Stimulated activated effector memory CD8-positive, alpha-beta T cell treated with anti-CD3 and anti-CD28 coated beads, Interleukin-12 subunit alpha, Interleukin-12 subunit beta, amount 100 ng/mL, for 72 hours (primary cell): ENCODE measurements at regions not wholly inside any gene's neighbourhood (a gene's known extent, or its start where the extent isn't known, plus 50 kb on each side); places are given as distances from the start of the nearest gene placed in this dataset.

Source experiments
- ATAC-seq: fragments of 150-1000 bp; cut with Tn5 transposase; 2 replicates; pipeline ENCODE4 v1.10.0; 2021
- DNase-seq, 2 donors: peaks; one replicate each; pipeline ENCODE4 v3.0.0; 2021 to 2022; ENCODE audit warnings: low spot score in 2 of 2
- H3K27ac Mint-ChIP-seq: one replicate; pipeline ENCODE4 v1.8.0; 2022; ENCODE audit warnings: mild to moderate bottlenecking, mixed read lengths
- H3K36me3 Mint-ChIP-seq: one replicate; pipeline ENCODE4 v1.8.0; 2022; ENCODE audit warnings: mild to moderate bottlenecking, mixed read lengths
- H3K4me1 Mint-ChIP-seq: one replicate; pipeline ENCODE4 v1.8.0; 2022; ENCODE audit warnings: mixed read lengths
- H3K4me3 Mint-ChIP-seq: one replicate; pipeline ENCODE4 v1.8.0; 2022; ENCODE audit warnings: mild to moderate bottlenecking, mixed read lengths
- H3K9me3 Mint-ChIP-seq: one replicate; pipeline ENCODE4 v1.8.0; 2022; ENCODE audit warnings: mixed read lengths

DNA sequence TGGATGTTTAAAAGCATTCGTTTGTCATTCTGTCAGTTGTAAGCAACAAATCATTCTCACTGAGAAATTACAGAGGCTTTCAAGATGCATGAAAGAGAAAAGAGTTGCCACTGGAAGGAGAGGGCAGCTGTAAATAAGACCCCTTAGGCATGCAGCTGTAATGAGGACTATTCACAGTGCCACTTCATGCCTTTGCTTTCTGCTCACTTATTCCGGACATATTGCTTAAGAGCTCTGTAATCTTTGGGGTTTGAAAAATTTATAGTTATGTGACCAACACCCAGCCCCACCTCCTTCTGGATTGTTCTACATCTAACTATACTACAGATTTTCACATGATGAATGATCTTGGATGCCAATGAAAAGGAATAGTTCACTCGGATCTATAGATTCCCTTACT lies 194.8 kb upstream of the DCN start:
- H3K4me3 Mint-ChIP-seq: no peak overlapping the region
- no peak overlapping the region for H3K27ac Mint-ChIP-seq
- no peaks in the 10 kb centered on the region for H3K9me3 Mint-ChIP-seq
- no peak for ATAC-seq
- no peak for DNase-seq
- no peaks in the 10 kb centered on the region for H3K36me3 Mint-ChIP-seq
- H3K4me1 Mint-ChIP-seq: peaks cover 5% of the 10 kb centered on the region

DNA sequence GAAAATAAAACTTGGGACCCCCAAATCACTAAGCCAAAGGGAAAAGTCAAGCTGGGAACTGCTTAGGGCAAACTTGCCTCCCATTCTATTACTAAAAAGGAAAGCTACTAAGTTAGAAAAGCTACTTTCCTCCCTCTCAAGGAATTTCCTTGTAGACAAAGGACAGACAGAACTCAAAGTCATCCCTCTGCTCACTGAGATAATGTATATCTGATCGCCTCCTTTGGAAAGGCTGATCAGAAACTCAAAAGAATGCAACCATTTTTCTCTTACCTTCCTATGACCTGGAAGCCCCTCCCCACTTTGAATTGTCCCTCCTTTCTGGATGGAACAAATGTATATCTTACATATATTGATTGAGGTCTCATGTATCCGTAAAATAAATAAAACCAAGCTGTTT lies 190.5 kb upstream of the DCN start:
- Mint-ChIP-seq H3K4me1 (no peaks in the 10 kb centered on the region), H3K9me3 (no peaks in the 10 kb centered on the region), H3K27ac (no peak overlapping the region), H3K36me3 (no peaks in the 10 kb centered on the region), H3K4me3 (no peak overlapping the region)
- DNase-seq: no peak
- no peak for ATAC-seq

DNA sequence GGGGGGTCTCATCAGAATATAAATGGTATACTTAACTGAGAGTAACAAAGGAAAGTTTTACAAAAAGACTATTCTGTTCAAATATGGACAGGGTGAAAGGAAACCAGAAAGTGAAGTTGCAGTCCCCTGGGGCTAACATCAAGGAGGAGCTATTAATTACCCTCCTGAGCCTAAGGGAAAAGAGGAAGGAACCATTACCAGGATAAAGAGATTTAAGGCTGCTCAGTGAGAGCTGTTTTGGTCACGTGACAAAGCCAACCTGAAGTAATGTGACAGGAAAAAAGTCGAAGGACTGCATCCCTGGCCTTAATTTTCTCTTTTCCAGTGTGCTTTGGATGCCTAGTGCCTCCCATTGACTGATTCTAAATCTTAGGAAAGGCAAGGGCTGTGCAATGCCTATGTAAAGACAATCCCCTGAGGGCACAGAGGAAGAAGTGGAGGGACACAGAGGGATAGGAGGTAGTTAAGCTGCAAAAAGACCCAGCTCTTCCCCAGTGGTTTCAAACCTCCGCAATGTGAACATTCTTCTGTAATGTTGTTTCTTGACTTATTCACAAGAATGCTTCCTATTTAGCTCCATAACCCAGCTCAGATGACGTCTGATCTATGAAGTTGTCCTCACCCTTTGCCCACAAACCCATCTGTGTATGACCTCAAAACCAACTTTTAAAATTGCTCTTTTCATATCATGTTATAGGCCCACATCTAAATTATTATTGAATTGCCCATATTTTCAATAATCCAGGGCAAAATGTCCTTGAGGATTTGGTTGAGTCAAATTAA lies 187.7 kb upstream of the DCN start:
- ATAC-seq (no peak), DNase-seq (no peak)
- Mint-ChIP-seq H3K27ac (no peak overlapping the region), H3K9me3 (no peaks in the 10 kb centered on the region), H3K4me1 (no peaks in the 10 kb centered on the region), H3K4me3 (no peak overlapping the region), H3K36me3 (no peaks in the 10 kb centered on the region)

DNA sequence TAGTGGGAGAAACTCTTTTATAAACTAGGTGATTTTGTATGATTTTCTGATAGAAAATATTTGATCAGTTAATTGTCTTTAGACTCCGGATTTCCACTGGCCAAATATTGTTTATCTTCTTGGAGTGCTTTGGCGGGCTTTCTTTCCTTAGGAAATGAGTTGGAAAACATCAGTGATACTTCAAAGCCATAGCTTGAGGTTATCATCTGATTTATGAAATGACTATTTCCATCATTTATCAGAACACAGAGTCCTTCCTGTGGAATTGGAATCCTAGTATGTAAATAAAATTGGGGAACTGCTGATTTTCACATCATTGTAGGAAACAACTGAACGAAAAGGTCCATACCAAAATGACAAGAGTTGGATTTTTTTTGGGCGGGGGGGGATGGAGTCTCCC lies 186.0 kb upstream of the DCN start:
- no peak for ATAC-seq
- H3K27ac Mint-ChIP-seq: no peak overlapping the region
- H3K36me3 Mint-ChIP-seq: no peaks in the 10 kb centered on the region
- H3K4me3 Mint-ChIP-seq: no peak overlapping the region
- H3K4me1 Mint-ChIP-seq: no peaks in the 10 kb centered on the region
- no peaks in the 10 kb centered on the region for H3K9me3 Mint-ChIP-seq
- DNase-seq: no peak

DNA sequence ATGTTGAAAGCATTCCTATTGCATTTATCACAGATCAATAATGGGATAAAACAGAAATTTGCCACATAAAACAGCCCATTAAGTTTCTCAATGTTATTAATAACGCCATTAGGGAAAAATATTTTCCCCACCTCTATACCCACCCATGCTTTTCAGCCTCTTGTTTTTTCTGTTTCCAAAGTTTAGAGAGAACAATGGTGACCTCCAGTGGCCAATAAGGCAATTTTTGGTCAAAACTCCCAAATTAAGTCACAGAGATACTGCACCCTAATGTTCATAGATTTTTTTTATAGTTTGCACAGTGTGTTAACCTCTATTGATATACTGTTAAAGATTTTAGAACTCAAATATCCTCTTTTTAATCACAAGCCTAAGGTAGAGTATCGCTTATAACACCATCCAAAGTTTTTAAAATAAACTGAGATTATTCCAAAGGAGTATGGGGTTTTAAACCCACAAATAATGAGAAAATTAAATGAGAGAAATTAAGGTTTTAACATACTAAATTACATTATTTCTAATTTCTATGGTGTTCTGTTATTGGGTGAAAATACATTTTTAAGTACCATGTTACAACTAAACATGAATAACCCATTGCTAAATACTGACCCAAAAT lies 184.7 kb upstream of the DCN start:
- Mint-ChIP-seq H3K4me1 (no peaks in the 10 kb centered on the region), H3K36me3 (no peaks in the 10 kb centered on the region), H3K27ac (peak overlapping the region; percentile 5), H3K4me3 (no peak overlapping the region), H3K9me3 (no peaks in the 10 kb centered on the region)
- ATAC-seq (no peak), DNase-seq (no peak)

DNA sequence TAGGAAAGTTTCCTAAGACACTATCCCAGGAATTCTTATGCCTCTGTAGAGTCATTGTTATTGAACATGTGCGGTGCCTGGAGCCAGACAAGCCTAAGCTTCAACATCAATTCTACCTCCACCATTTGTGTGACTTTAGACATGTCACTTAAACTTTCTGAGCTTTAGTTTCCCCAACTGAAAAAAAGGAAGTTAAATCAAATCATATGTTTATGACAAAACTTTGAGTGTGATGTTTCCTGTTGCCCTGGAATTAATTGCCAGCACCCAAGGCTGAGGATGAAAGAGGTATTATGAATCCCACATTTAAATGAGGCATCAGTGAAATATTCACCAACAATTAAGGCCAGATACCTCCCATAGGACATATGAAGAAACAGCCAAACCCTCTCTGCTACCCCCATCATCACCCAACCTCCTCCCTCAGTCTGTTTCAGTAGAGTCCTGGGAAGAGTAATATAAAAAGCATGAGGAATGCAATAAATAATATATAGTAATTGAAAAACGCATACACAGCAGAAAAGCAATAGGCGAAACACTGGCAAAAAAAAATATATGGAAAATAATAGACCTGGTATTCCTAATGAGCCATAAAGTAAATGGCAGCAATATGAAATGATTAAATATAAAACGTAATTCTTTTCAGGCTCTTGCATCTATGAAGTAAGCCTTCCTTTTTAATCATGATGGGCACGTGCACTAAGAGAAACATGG lies 182.0 kb upstream of the DCN start:
- H3K4me3 Mint-ChIP-seq: no peak overlapping the region
- no peaks in the 10 kb centered on the region for H3K4me1 Mint-ChIP-seq

DNA sequence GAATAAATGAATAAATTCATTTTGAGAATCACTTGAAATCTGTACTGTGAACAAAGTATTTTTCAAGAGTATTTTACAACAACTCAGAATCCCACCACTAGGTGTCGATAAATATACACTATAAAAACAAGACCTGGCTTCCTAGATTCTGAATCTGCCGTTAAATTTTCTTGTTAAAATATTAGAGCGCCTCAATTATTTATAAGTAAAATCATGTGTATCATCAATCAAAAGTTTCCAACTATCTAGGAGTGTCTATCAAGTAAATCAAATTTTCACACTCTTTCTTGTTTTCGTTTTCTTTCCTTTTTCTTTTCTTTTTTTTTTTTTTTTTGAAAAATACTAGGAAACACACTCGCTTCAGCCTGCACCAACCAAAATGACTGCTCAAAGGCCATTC lies 179.2 kb upstream of the DCN start:
- no peak overlapping the region for H3K4me3 Mint-ChIP-seq
- H3K27ac Mint-ChIP-seq: no peak overlapping the region
- H3K9me3 Mint-ChIP-seq: no peaks in the 10 kb centered on the region
- DNase-seq: no peak
- ATAC-seq: no peak
- no peaks in the 10 kb centered on the region for H3K36me3 Mint-ChIP-seq
- no peaks in the 10 kb centered on the region for H3K4me1 Mint-ChIP-seq

More for the DNA sequence above, 182.0 kb upstream of the DCN start:
- no peak for ATAC-seq
- Mint-ChIP-seq H3K36me3 (no peaks in the 10 kb centered on the region), H3K9me3 (no peaks in the 10 kb centered on the region), H3K27ac (no peak overlapping the region)
- no peak for DNase-seq

DNA sequence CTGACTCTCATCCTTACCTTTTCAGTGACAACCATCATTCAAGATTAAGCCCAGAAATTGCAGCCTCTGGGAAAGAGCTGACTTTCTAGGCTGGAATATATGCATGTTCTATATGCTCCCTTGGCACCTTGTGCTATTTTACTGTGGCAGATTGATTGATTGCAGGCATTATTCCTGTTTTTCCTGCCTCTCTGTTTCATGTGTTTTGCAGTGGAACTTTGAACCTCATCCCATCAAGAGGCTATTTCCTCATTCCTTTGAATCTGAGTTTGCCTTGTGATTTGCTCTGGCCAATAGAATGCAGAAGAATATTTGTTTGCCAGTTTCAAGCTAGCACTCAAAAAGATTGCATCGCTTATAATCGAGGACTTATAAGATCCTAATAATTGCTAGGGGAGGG lies 174.8 kb upstream of the DCN start:
- Mint-ChIP-seq H3K4me3 (no peak overlapping the region), H3K27ac (no peak overlapping the region), H3K36me3 (no peaks in the 10 kb centered on the region), H3K4me1 (no peaks in the 10 kb centered on the region), H3K9me3 (no peaks in the 10 kb centered on the region)
- no peak for DNase-seq
- ATAC-seq: no peak

DNA sequence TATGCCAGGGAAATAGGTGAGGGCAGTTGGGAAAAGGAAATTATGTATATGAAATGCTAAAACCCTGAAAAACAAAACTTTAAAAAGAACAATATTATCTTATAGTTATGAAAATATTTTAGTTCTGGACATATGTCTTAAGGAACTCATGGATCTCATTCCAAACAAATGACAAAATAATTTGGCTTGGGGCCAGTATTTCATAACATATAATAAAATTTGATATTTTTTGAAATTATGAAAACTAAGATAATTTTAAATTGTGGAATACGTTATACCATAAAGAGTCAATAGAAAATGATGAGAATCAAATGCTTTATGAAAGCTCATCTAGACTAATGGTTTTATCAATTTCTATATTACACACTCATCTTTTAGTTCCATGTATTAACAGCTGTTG lies 173.8 kb upstream of the DCN start:
- ATAC-seq (no peak), DNase-seq (no peak)
- Mint-ChIP-seq H3K4me3 (no peak overlapping the region), H3K4me1 (no peaks in the 10 kb centered on the region), H3K36me3 (no peaks in the 10 kb centered on the region), H3K9me3 (no peaks in the 10 kb centered on the region), H3K27ac (no peak overlapping the region)

DNA sequence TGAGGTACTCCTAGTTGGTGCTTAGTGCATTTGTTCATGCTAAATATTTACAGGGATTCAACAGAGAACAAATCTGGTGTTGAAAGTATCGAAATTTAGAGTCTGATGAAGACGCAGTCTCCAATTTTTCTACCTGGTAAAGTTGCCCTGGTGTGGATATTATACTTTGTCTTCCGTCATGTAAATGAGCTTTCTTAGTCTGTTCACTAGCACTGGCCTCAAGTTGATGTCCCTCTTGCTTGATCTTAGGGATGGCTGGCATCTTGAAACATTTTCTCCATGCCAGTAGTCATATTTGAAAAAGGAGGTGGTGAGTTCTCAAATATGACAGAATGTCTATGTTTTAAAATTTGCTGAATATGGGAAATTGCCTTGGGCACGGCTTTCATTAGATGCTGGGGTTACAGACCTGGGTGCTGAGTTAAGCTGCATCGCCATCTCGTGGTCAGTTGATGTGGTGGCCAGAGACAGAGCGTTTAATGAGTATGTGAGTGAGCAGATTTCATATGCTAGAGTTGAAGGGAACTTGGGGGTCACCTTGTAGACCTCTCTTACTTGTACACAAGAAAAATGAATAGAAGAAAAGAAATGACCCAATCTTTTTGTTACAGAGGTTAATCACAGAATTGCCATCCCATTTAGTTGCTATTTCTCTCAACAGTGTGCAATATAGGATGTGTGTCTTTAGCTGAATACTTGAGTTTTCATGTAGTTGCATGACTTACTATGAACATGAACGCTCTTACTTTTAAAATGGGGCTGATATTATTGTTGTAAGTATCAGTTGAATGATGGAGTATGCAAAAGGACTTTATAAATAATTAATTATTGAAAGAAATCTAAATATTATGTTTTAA lies 172.8 kb upstream of the DCN start:
- Mint-ChIP-seq H3K27ac (no peak overlapping the region), H3K9me3 (no peaks in the 10 kb centered on the region), H3K4me3 (no peak overlapping the region), H3K36me3 (no peaks in the 10 kb centered on the region), H3K4me1 (no peaks in the 10 kb centered on the region)
- peak; percentile 12 to 56 for DNase-seq
- ATAC-seq: peak; percentile 81

DNA sequence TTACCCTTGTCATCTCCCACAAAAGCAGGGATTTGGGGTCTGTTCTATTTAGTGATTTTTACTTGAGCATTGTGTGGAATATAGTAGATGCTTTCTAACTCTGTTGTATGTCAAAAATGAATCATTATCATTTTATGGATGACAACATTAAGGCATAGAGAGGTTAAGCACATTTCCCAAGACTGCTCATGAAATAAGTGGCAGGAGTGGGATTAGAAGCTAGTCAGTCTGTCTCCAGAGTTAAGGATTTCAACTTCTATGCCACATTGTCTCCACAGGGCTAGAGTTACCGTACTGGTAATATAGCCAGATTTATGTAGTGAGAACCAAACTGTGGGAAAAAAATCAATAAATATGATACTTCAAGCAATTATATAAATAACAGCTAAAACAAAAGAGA lies 170.6 kb upstream of the DCN start:
- Mint-ChIP-seq H3K36me3 (no peaks in the 10 kb centered on the region), H3K9me3 (no peaks in the 10 kb centered on the region), H3K4me3 (no peak overlapping the region), H3K27ac (no peak overlapping the region), H3K4me1 (no peaks in the 10 kb centered on the region)
- DNase-seq: no peak
- ATAC-seq: no peak

DNA sequence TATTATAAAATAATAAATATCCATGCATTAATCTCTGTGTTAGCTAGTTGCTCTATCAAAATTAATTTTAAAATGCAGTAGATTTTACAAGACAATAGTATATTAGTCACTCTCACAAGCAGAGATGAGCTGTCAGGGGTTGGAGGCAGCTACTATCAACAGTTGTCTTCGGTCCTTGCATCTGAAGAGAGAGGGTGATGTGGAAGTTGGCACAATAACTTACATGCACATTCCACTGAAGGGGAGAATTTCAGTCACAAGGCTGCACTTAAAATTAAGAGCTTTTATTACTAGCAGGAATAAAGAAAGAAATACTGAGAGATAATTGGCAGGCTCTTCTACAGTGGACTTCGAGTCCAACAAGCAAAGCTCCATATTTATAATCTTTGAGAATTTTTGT lies 166.9 kb upstream of the DCN start:
- H3K9me3 Mint-ChIP-seq: no peaks in the 10 kb centered on the region

DNA sequence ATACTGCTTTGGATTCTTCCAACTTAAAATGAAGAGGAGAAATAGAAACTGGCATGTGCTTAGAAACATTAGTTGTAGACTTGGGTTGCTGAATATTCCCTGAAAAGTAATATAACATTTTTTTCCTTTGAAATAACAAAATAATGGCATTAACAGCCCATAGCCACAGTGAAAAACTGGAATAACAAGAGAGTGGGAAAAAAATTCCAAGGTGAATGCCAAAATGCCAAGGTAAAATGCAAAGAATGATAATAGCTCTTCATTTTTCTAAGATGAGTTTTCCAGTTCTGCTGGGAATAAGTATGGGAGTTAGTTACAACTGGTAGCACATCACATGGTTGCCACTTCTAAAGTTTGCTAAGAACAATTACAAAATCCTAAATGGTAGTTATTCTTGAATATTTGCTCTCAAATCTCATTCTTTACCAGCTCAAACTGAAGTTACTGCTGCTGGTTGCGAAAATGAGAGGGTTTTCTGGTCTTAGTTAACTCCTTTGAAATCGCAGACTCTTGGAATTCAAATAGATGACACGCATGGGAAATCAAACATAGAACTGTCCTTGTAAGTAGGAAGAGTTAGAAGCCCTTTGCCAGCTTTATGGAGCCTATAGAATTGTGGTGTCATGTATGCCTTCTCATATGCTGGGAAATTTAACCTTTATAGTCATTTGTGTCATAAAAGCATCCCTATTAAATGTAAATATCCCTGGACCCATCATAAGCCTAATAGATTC lies 165.0 kb upstream of the DCN start:
- Mint-ChIP-seq H3K9me3 (no peaks in the 10 kb centered on the region), H3K4me1 (no peaks in the 10 kb centered on the region), H3K27ac (no peak overlapping the region), H3K4me3 (no peak overlapping the region), H3K36me3 (no peaks in the 10 kb centered on the region)
- no peak for DNase-seq
- no peak for ATAC-seq

More for the DNA sequence above, 166.9 kb upstream of the DCN start:
- DNase-seq: no peak
- H3K27ac Mint-ChIP-seq: no peak overlapping the region
- no peak overlapping the region for H3K4me3 Mint-ChIP-seq
- H3K36me3 Mint-ChIP-seq: no peaks in the 10 kb centered on the region
- ATAC-seq: no peak
- H3K4me1 Mint-ChIP-seq: no peaks in the 10 kb centered on the region

DNA sequence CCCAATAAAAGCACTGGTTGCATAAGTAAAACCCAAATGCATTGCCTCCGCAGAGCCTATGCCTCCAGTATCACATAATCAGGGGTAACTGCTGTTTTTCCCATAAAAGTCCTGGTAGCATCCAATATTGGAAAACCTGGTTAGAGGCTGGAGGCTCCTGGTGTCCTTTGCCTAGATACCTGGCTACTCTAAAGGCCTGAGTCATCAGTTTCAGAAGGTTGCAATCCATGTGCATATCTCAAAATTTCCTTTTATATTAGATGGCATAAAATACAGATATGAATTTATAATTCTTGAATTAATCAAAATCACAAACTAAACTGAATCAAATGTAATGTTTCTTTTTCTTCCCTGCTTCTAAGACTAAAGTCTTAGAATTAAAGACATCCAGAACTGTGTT lies 164.2 kb upstream of the DCN start:
- H3K36me3 Mint-ChIP-seq: no peaks in the 10 kb centered on the region
- no peak for ATAC-seq
- DNase-seq: no peak
- H3K4me3 Mint-ChIP-seq: no peak overlapping the region
- no peaks in the 10 kb centered on the region for H3K9me3 Mint-ChIP-seq
- H3K4me1 Mint-ChIP-seq: no peaks in the 10 kb centered on the region
- no peak overlapping the region for H3K27ac Mint-ChIP-seq

DNA sequence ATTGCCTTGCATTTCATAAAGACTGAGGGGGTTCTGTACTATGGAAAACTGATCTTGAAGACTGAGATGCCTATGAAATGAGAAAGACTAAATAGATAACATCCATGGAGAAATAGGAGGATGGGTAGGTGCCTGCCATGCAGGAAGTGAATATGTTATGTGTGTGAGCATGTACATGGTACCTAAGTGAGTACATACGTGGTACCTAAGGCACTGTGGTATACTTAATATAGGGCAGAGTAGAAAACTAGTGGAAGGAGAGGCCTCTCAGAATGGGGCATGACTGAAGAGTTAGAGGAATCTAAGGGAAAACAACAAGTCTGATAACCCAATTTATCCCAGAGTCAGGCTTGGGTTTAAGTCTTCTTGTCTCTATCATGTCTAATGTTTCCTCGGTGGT lies 161.8 kb upstream of the DCN start:
- DNase-seq (no peak), ATAC-seq (no peak)
- Mint-ChIP-seq H3K27ac (no peak overlapping the region), H3K4me1 (no peaks in the 10 kb centered on the region), H3K4me3 (no peak overlapping the region), H3K36me3 (no peaks in the 10 kb centered on the region), H3K9me3 (no peaks in the 10 kb centered on the region)
